Hematopoietic multipotent progenitor cell treated with erythropoietin and hydrocortisone succinate and interleukin-3 and kit ligand, for 8 days (in vitro differentiated cells): ENCODE measurements at regions not wholly inside any gene's neighbourhood (a gene's known extent, or its start where the extent isn't known, plus 50 kb on each side); places are given as distances from the start of the nearest gene placed in this dataset.

ENCODE experiments used
- DNase-seq: peaks from one replicate; pipeline ENCODE4 v3.0.0-alpha.2; 2015

GRCh38 chr1:87568005-87568404 is 239.3 kb downstream of the LMO4 start:
- DNase-seq, result no peak

GRCh38 chr1:87568911-87569310 is 240.2 kb downstream of the LMO4 start:
- no peak for DNase-seq

- no peak for DNase-seq
Measured at GRCh38 chr1:87572008-87572407, 243.3 kb downstream of the LMO4 start.

GRCh38 chr1:87572891-87573290 is 244.2 kb downstream of the LMO4 start:
- no peak for DNase-seq

- no peak for DNase-seq
Measured at GRCh38 chr1:87575528-87575927, 246.8 kb downstream of the LMO4 start.

GRCh38 chr1:87578464-87578863 is 249.8 kb downstream of the LMO4 start:
- DNase-seq, result no peak

GRCh38 chr1:87583459-87583858 is 254.8 kb downstream of the LMO4 start:
- no peak for DNase-seq

- no peak for DNase-seq
Measured at GRCh38 chr1:87584586-87584985, 255.9 kb downstream of the LMO4 start.

- no peak for DNase-seq
Measured at GRCh38 chr1:87586501-87586900, 257.8 kb downstream of the LMO4 start.

- DNase-seq, result no peak
Measured at GRCh38 chr1:87588495-87588894, 259.8 kb downstream of the LMO4 start.

GRCh38 chr1:87591492-87591891 is 262.8 kb downstream of the LMO4 start:
- DNase-seq, result no peak

GRCh38 chr1:87592156-87592555 is 263.5 kb downstream of the LMO4 start:
- DNase-seq, result no peak

- no peak for DNase-seq
Measured at GRCh38 chr1:87594736-87595383, 266.2 kb downstream of the LMO4 start.

- no peak for DNase-seq
Measured at GRCh38 chr1:87595384-87595781, 266.7 kb downstream of the LMO4 start.

- DNase-seq, result peak; percentile 12
Measured at GRCh38 chr1:87598429-87598828, 269.7 kb downstream of the LMO4 start.

- DNase-seq, result no peak
Measured at GRCh38 chr1:87599569-87599968, 270.9 kb downstream of the LMO4 start.

- DNase-seq, result no peak
Measured at GRCh38 chr1:87600055-87600850, 271.6 kb downstream of the LMO4 start.

- no peak for DNase-seq
Measured at GRCh38 chr1:87600854-87601253, 272.2 kb downstream of the LMO4 start.

GRCh38 chr1:87603626-87604025 is 274.9 kb downstream of the LMO4 start:
- DNase-seq, result no peak

- no peak for DNase-seq
Measured at GRCh38 chr1:87612956-87613355, 284.3 kb downstream of the LMO4 start.

- no peak for DNase-seq
Measured at GRCh38 chr1:87615491-87615890, 286.8 kb downstream of the LMO4 start.

GRCh38 chr1:87615901-87616300 is 287.2 kb downstream of the LMO4 start:
- no peak for DNase-seq

- DNase-seq, result no peak
Measured at GRCh38 chr1:87620807-87621206, 292.1 kb downstream of the LMO4 start.

- no peak for DNase-seq
Measured at GRCh38 chr1:87629673-87630072, 301.0 kb downstream of the LMO4 start.

GRCh38 chr1:87632232-87632631 is 303.6 kb downstream of the LMO4 start:
- DNase-seq, result no peak
